Spleen (tissue), 11 donors: ENCODE measurements at regions not wholly inside any gene's neighbourhood (a gene's known extent, or its start where the extent isn't known, plus 50 kb on each side); places are given as distances from the start of the nearest gene placed in this dataset.
"Not testable (repeated sequence)": the region's sequence is repeated elsewhere in the genome, so short reads cannot be mapped to it uniquely, and the experiment has no call there.

Experiments used
- DNase-seq: peaks from one replicate; pipeline ENCODE4 v3.0.0-alpha.2; 2020
- H3K27ac ChIP-seq, 8 donors: fragments of 200-600 bp; sonication (generic) in 7 of 8; 1 replicate in 4 of 8; 2 replicates in 4 of 8; pipeline versions ENCODE4 v1.5.0 to v1.8.0; 2016 to 2021; ENCODE audit warnings: inconsistent platforms in 4 of 8, mild to moderate bottlenecking in 4 of 8, moderate library complexity in 1 of 8
- H3K27me3 ChIP-seq, 7 donors: fragments of 200-600 bp; sonication (generic) in 6 of 7; replicated peaks in 1 of 7; 1 replicate in 4 of 7; 2 replicates in 3 of 7; pipeline versions ENCODE4 v1.5.0 to v1.8.0; 2016 to 2021; ENCODE audit warnings: inconsistent platforms in 3 of 7, mild to moderate bottlenecking in 1 of 7
- H3K36me3 ChIP-seq, 6 donors: fragments of 200-600 bp; sonication (generic) in 5 of 6; 1 replicate in 4 of 6; 2 replicates in 2 of 6; pipeline versions ENCODE4 v1.5.0 to v1.8.0; 2016 to 2021; ENCODE audit warnings: inconsistent platforms in 2 of 6
- H3K4me1 ChIP-seq, 6 donors: fragments of 200-600 bp; sonication (generic) in 5 of 6; 1 replicate in 3 of 6; 2 replicates in 3 of 6; pipeline versions ENCODE4 v1.5.0 to v1.8.0; 2016 to 2021; ENCODE audit warnings: inconsistent platforms in 3 of 6
- H3K4me3 ChIP-seq, 8 donors: fragments of 200-600 bp; sonication (generic) in 7 of 8; 1 replicate in 4 of 8; 2 replicates in 4 of 8; pipeline versions ENCODE4 v1.5.0 to v1.8.0; 2016 to 2021; ENCODE audit warnings: inconsistent platforms in 4 of 8, mild to moderate bottlenecking in 4 of 8, moderate library complexity in 2 of 8
- H3K9me3 ChIP-seq, 8 donors: fragments of 200-600 bp; sonication (generic) in 7 of 8; 1 replicate in 4 of 8; 2 replicates in 4 of 8; pipeline versions ENCODE4 v1.5.0 to v1.8.0; 2016 to 2021; ENCODE audit warnings: inconsistent platforms in 4 of 8
- CTCF ChIP-seq, 11 experiments: fragments of 200-600 bp in 7 of 11; fragments of 450-650 bp in 4 of 11; sonication (generic) in 4 of 11; IDR thresholded peaks in 8 of 11; conservative IDR thresholded peaks in 3 of 11; 1 replicate in 7 of 11; 2 replicates in 4 of 11; pipeline versions ENCODE4 v1.4.0 to v1.8.0; 2016 to 2021; ENCODE audit warnings: antibody characterized with exemption in 11 of 11, inconsistent platforms in 4 of 11, mild to moderate bottlenecking in 1 of 11
- POLR2A ChIP-seq, 3 donors: fragments of 450-650 bp; IDR thresholded peaks; one replicate each; pipeline ENCODE4 v1.5.1; 2017; ENCODE audit warnings: antibody characterized with exemption in 3 of 3, mild to moderate bottlenecking in 1 of 3
- POLR2AphosphoS5 ChIP-seq, 3 donors: sonication (generic); formaldehyde crosslinking; IDR thresholded peaks; one replicate each; pipeline ENCODE4 v1.5.1; 2017; ENCODE audit warnings: antibody characterized with exemption in 3 of 3
- WGBS, 5 donors: extraction: QIAGEN DNeasy Blood & Tissue Kit in 3 of 5; methylation state at CpG; one replicate each; pipeline versions ENCODE4 v1.1.5 to v1.1.7; 2013 to 2018; 5-methylcytosine and 5-hydroxymethylcytosine counted together
- intact Hi-C: fragments of 100-400 bp; cut with DNase I; formaldehyde crosslinking; loops from one replicate; pipeline ENCODE4 v1.15.0; 2023; ENCODE audit warnings: low total_unique reads
- donor health status: healthy with polysubstance abuse.
- donor health status: DM: no; HTN: no; CAD: no; lungs with moderate emphysema.
- donor health status: DM: no; HTN: no; CAD: no.
- donor health status: Bipolar disorder and iron deficiency.
- donor health status: healthy.
- donor health status: DM: no; HTN: no; CAD: no.
- donor health status: DM: yes; HTN: yes; CAD: no.

DNA sequence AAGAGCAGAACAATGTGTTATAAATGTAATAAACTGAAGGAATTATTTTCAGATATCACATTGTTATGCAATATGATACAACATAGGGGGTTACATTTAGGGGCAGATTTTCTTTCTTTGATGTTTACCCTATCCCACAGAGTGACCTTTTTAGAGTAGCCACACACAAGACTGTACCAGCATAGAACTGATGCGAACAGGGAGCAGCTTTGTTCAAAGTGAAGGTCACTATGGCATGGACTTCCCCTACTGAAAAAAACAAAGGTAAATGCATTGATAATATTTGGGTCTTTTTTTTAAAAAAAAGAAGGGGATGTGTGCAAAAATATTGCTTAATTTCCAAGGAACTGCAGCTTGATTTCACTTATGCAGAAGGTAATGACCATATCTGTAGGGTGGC is 1354.9 kb downstream of the SUCLG1 start:
- DNase-seq, result no peak
- no peaks in the 10 kb centered on the region for H3K36me3 ChIP-seq
- peaks cover 0 to 33% (median 17%) of the 10 kb centered on the region in 8 donors for H3K9me3 ChIP-seq
- H3K4me3 ChIP-seq, result no peak overlapping the region
- intact Hi-C loops, result no loop called here
- no peak for TF ChIP-seq POLR2AphosphoS5 (IDR thresholded peaks at IDR 0.05)
- no peak for TF ChIP-seq POLR2A (IDR thresholded peaks at IDR 0.05)
- TF ChIP-seq CTCF (IDR thresholded peaks at IDR 0.05 in 8 of 11, conservative IDR thresholded peaks at IDR 0.05 in 3 of 11), result no peak
- no peaks in the 10 kb centered on the region for H3K27me3 ChIP-seq
- WGBS, 5 donors, result 59 to 79% (median 74%) methylated on average over 1 of the region's 1 CpG
- no peaks in the 10 kb centered on the region for H3K4me1 ChIP-seq
- H3K27ac ChIP-seq, result no peak overlapping the region

- intact Hi-C loops, result no loop called here
- 40 to 70% (median 41%) methylated on average over 1 of the region's 1 CpG for WGBS, 5 donors
These were observed 1355.5 kb downstream of the SUCLG1 start for GRCh38 chr2:83103613-83104012.

DNA sequence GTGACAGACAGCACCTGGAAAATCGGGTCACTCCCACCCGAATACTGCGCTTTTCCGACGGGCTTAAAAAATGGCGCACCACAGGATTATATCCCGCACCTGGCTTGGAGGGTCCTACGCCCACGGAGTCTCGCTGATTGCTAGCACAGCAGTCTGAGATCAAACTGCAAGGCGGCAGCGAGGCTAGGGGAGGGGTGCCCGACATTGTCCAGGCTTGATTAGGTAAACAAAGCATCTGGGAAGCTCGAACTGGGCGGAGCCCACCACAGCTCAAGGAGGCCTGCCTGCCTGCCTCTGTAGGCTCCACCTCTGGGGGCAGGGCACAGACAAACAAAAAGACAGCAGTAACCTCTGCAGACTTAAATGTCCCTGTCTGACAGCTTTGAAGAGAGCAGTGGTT is 1370.0 kb downstream of the SUCLG1 start:
- H3K36me3 ChIP-seq, DNase-seq, H3K4me1 ChIP-seq, intact Hi-C loops, H3K27ac ChIP-seq, H3K4me3 ChIP-seq, H3K27me3 ChIP-seq: not testable (repeated sequence)
- peaks cover 0 to 17% (median 2%) of the 10 kb centered on the region in 8 donors for H3K9me3 ChIP-seq
- 90 to 95% (median 91%) methylated on average over 11 to 15 of the region's 15 CpGs for WGBS, 5 donors

More at GRCh38 chr2:83103613-83104012, 1355.5 kb downstream of the SUCLG1 start:
- Histone ChIP-seq H3K9me3 (peaks cover 0 to 33% (median 17%) of the 10 kb centered on the region in 8 donors), H3K27ac (no peak overlapping the region), H3K27me3 (no peaks in the 10 kb centered on the region), H3K36me3 (no peaks in the 10 kb centered on the region), H3K4me1 (no peaks in the 10 kb centered on the region), H3K4me3 (no peak overlapping the region)
- DNase-seq, result no peak
- no peak for TF ChIP-seq POLR2A (IDR thresholded peaks at IDR 0.05)
- TF ChIP-seq CTCF (IDR thresholded peaks at IDR 0.05 in 8 of 11, conservative IDR thresholded peaks at IDR 0.05 in 3 of 11), result no peak

DNA sequence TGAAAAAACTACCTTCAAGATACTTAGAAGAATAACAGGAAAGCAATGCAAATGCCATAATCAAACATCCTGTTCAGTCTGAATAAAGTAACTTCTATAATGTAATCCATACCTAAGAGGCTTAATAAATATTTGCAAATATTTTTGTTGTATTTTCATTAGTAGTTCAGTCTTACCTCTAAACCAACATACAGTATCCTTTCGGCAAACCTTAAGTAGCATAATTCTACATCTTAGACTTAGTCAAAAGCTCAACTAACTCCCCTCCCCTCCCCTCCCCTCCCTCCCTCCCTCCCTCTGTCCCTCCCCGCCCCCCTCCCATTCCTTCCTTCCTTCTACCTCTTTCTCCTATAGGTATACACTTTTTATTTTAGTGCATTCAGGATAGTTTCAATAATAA is 1373.2 kb downstream of the SUCLG1 start:
- Histone ChIP-seq H3K27ac (no peak overlapping the region), H3K27me3 (no peaks in the 10 kb centered on the region), H3K4me3 (no peak overlapping the region), H3K4me1 (peaks cover 0 to 7% (median 0%) of the 10 kb centered on the region in 6 donors), H3K9me3 (peaks cover 0 to 17% (median 2%) of the 10 kb centered on the region in 8 donors), H3K36me3 (no peaks in the 10 kb centered on the region)
- intact Hi-C loops, result no loop called here
- no peak for DNase-seq
- TF ChIP-seq CTCF (IDR thresholded peaks at IDR 0.05 in 8 of 11, conservative IDR thresholded peaks at IDR 0.05 in 3 of 11), result no peak
- no peak for TF ChIP-seq POLR2A (IDR thresholded peaks at IDR 0.05)
- no peak for TF ChIP-seq POLR2AphosphoS5 (IDR thresholded peaks at IDR 0.05)
- whole genome bisulfite sequencing, 5 donors, result 81 to 95% (median 92%) methylated on average over 2 of the region's 2 CpGs
